ENCODE measurements at regions not wholly inside any gene's neighbourhood (a gene's known extent, or its start where the extent isn't known, plus 50 kb on each side); places are given as distances from the start of the nearest gene placed in this dataset.
A peak's percentile ranks its signal among the peaks of the same experiment; 100 is the strongest.

- TF ChIP-seq RNF219 (CRISPR knock-in tag; IDR thresholded peaks at IDR 0.05) (no peak), BCLAF1 (IDR thresholded peaks at IDR 0.05) (no peak), ZFP82 (CRISPR knock-in tag; IDR thresholded peaks at IDR 0.05; ENCODE audit: borderline replicate concordance) (no peak), ZNF496 (CRISPR knock-in tag; IDR thresholded peaks at IDR 0.05; ENCODE audit: insufficient replicate concordance) (no peak), SAFB2 (CRISPR knock-in tag; IDR thresholded peaks at IDR 0.05; ENCODE audit: borderline replicate concordance, low read depth) (no peak), SOX6 (IDR thresholded peaks at IDR 0.05) (no peak), SOX6 (CRISPR knock-in tag; IDR thresholded peaks at IDR 0.05) (peak; percentile 52; the same call in 1 of the 2 replicates), KLF16 (CRISPR knock-in tag; IDR thresholded peaks at IDR 0.05) (peak in 1 of 2 experiments; percentile 33; a peak in 2 of 4 replicates), HMGXB3 (CRISPR knock-in tag; IDR thresholded peaks at IDR 0.05; ENCODE audit: borderline replicate concordance) (0 out of 2 replicates have a peak, but pooled peaks have one; percentile 38), NFYC (CRISPR knock-in tag; IDR thresholded peaks at IDR 0.05) (no peak), SP4 (CRISPR knock-in tag; IDR thresholded peaks at IDR 0.05) (no peak), ZNF577 (CRISPR knock-in tag; IDR thresholded peaks at IDR 0.05; ENCODE audit: borderline replicate concordance, low read depth) (no peak), ELK4 (CRISPR knock-in tag; IDR thresholded peaks at IDR 0.05; ENCODE audit: borderline replicate concordance) (no peak), ZNF367 (CRISPR knock-in tag; IDR thresholded peaks at IDR 0.05; ENCODE audit: borderline replicate concordance) (no peak)
Measured at GRCh38 chr20:22453244-22454080, 130.9 kb downstream of the FOXA2 start (continued).

All from HepG2 (cell line).